ENCODE measurements at regions not wholly inside any gene's neighbourhood (a gene's known extent, or its start where the extent isn't known, plus 50 kb on each side); places are given as distances from the start of the nearest gene placed in this dataset.
"Not testable (repeated sequence)": the region's sequence is repeated elsewhere in the genome, so short reads cannot be mapped to it uniquely, and the experiment has no call there.

GRCh38 chr3:168678730-168679129 is 583.0 kb upstream of the GOLIM4 start:
- TF ChIP-seq CTCF (IDR thresholded peaks at IDR 0.05) = no peak
- H3K36me3 ChIP-seq = no peaks in the 10 kb centered on the region
- no peak overlapping the region for H3K4me3 ChIP-seq
- intact Hi-C loops (cut with DNase I) = no loop called here
- no peak for DNase-seq
- no peaks in the 10 kb centered on the region for H3K4me1 ChIP-seq
- no peak overlapping the region for H3K27ac ChIP-seq
- H3K9ac ChIP-seq (ENCODE audit: low read depth in 2 of 2, low read length in 2 of 2) = no peak overlapping the region
- no peaks in the 10 kb centered on the region for H3K27me3 ChIP-seq
- H3K9me3 ChIP-seq = no peaks in the 10 kb centered on the region

- no peaks in the 10 kb centered on the region for H3K4me1 ChIP-seq
- TF ChIP-seq CTCF (IDR thresholded peaks at IDR 0.05) = no peak
- H3K27me3 ChIP-seq = no peaks in the 10 kb centered on the region
- DNase-seq = peak; percentile 72
- H3K27ac ChIP-seq = no peak overlapping the region
- no peak overlapping the region for H3K4me3 ChIP-seq
- intact Hi-C loops (cut with DNase I) = no loop called here
- no peaks in the 10 kb centered on the region for H3K36me3 ChIP-seq
- no peak overlapping the region for H3K9ac ChIP-seq (ENCODE audit: low read depth in 2 of 2, low read length in 2 of 2)
- H3K9me3 ChIP-seq = no peaks in the 10 kb centered on the region
Measured at GRCh38 chr3:168671091-168671490, 575.4 kb upstream of the GOLIM4 start.

GRCh38 chr3:168660879-168661657 is 565.3 kb upstream of the GOLIM4 start:
- H3K9ac ChIP-seq (ENCODE audit: low read depth in 2 of 2, low read length in 2 of 2); DNase-seq; H3K4me3 ChIP-seq; H3K27me3 ChIP-seq; H3K4me1 ChIP-seq; H3K9me3 ChIP-seq; H3K27ac ChIP-seq; intact Hi-C loops (cut with DNase I); H3K36me3 ChIP-seq: not testable (repeated sequence)

GRCh38 chr3:168659015-168659414 is 563.3 kb upstream of the GOLIM4 start:
- no peaks in the 10 kb centered on the region for H3K36me3 ChIP-seq
- H3K4me3 ChIP-seq = no peak overlapping the region
- H3K27ac ChIP-seq = no peak overlapping the region
- no peak for DNase-seq
- no peaks in the 10 kb centered on the region for H3K4me1 ChIP-seq
- no peak for TF ChIP-seq CTCF (IDR thresholded peaks at IDR 0.05)
- H3K27me3 ChIP-seq = no peaks in the 10 kb centered on the region
- H3K9ac ChIP-seq (ENCODE audit: low read depth in 2 of 2, low read length in 2 of 2) = no peak overlapping the region
- no peaks in the 10 kb centered on the region for H3K9me3 ChIP-seq
- intact Hi-C loops (cut with DNase I) = no loop called here

GRCh38 chr3:168655611-168656010 is 559.9 kb upstream of the GOLIM4 start:
- H3K4me1 ChIP-seq = no peaks in the 10 kb centered on the region
- H3K27me3 ChIP-seq = no peaks in the 10 kb centered on the region
- DNase-seq = no peak
- no peak overlapping the region for H3K27ac ChIP-seq
- no peaks in the 10 kb centered on the region for H3K9me3 ChIP-seq
- TF ChIP-seq CTCF (IDR thresholded peaks at IDR 0.05) = no peak
- no peak overlapping the region for H3K4me3 ChIP-seq
- H3K36me3 ChIP-seq = no peaks in the 10 kb centered on the region
- intact Hi-C loops (cut with DNase I) = no loop called here
- no peak overlapping the region for H3K9ac ChIP-seq (ENCODE audit: low read depth in 2 of 2, low read length in 2 of 2)

GRCh38 chr3:168654700-168655099 is 559.0 kb upstream of the GOLIM4 start:
- Histone ChIP-seq H3K9me3 (no peaks in the 10 kb centered on the region), H3K4me3 (no peak overlapping the region), H3K4me1 (no peaks in the 10 kb centered on the region), H3K9ac (ENCODE audit: low read depth in 2 of 2, low read length in 2 of 2) (no peak overlapping the region), H3K27me3 (no peaks in the 10 kb centered on the region), H3K27ac (no peak overlapping the region), H3K36me3 (no peaks in the 10 kb centered on the region)
- no peak for DNase-seq
- TF ChIP-seq CTCF (IDR thresholded peaks at IDR 0.05) = no peak
- intact Hi-C loops (cut with DNase I) = no loop called here
